ENCODE measurements at regions not wholly inside any gene's neighbourhood (a gene's known extent, or its start where the extent isn't known, plus 50 kb on each side); places are given as distances from the start of the nearest gene placed in this dataset.

DNA sequence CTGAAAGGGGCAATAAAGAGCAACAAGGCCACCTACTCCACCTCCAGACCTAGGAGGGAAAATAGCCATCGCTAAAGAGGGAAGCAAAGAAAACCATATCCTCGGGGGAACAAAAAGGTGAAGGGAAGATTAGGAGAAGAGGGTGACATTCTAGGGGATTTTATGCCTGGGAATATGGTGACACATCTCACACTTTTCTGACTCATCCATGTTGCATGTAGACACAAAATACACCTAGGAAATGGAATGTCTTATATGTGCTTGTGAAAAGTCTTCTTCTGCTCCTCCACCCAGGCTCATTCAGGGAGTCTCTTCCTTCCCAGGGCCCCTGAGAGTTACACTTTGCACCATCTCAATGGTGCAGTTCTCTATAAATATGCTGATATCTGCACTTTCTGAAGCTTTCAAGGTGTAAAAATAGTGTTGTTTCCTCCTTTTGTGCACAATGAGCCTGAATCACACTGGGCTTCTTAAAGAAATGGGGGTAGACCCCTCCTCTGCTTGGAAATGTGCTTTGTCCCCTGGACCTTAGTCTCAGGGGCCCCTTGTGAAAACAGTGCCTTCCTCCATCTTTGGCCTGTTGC lies 195.9 kb downstream of the CYYR1 start:
- no peak for DNase-seq (ENCODE audit: extremely low spot score, unreplicated experiment)
- TF ChIP-seq CTCF (IDR thresholded peaks at IDR 0.05), result no peak
- Mint-ChIP-seq H3K9me3 (ENCODE audit: unreplicated experiment) (peaks cover 4% of the 10 kb centered on the region), H3K36me3 (ENCODE audit: unreplicated experiment) (no peaks in the 10 kb centered on the region), H3K4me3 (ENCODE audit: unreplicated experiment) (no peak overlapping the region), H3K27me3 (ENCODE audit: unreplicated experiment) (no peaks in the 10 kb centered on the region), H3K27ac (ENCODE audit: unreplicated experiment) (no peak overlapping the region), H3K4me1 (ENCODE audit: unreplicated experiment) (peaks cover 13% of the 10 kb centered on the region)

- H3K4me1 Mint-ChIP-seq (ENCODE audit: unreplicated experiment), result peaks cover 13% of the 10 kb centered on the region
Observed at GRCh38 chr21:26374817-26375216, 198.3 kb downstream of the CYYR1 start.

DNA sequence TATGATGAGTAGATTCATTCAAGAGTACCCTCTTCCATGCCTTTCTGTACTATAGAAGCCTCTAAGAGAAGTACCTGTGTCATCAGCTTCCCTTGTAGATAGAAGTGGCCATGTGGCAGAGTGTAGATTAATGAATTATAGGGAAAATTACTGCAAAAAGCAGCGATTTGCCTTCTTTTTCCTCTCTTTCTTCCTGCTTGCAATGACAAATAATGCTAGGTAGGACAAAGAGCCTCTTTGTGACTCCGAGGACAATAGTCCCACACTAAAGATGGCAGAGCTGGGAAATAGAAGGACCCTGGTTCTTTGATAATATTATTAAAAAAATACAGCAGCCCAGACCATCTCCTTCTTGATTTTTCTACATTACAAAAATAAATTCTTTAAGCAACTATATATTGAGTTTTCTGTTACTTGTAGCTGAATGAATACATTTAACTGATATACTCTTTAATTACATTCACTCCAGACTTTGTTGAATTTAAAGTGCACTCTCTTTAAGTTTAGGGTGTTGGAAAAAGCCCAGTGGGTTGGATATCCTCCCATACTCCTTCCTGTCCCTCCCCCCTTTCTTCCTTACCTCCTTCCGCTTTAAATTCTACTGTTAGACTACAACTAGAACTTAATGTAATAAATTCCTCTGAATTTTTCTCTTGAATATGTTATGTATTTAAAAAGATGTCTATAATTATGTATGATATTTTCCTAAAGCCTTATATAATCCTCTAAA lies 198.2 kb upstream of the APP start:
- Mint-ChIP-seq H3K27ac (ENCODE audit: unreplicated experiment) (no peak overlapping the region), H3K9me3 (ENCODE audit: unreplicated experiment) (no peaks in the 10 kb centered on the region), H3K4me1 (ENCODE audit: unreplicated experiment) (no peaks in the 10 kb centered on the region), H3K4me3 (ENCODE audit: unreplicated experiment) (no peak overlapping the region), H3K36me3 (ENCODE audit: unreplicated experiment) (no peaks in the 10 kb centered on the region), H3K27me3 (ENCODE audit: unreplicated experiment) (no peaks in the 10 kb centered on the region)
- DNase-seq (ENCODE audit: extremely low spot score, unreplicated experiment), result no peak
- TF ChIP-seq CTCF (IDR thresholded peaks at IDR 0.05), result no peak

More at GRCh38 chr21:26374817-26375216, 198.3 kb downstream of the CYYR1 start:
- Mint-ChIP-seq H3K9me3 (ENCODE audit: unreplicated experiment) (peaks cover 4% of the 10 kb centered on the region), H3K27ac (ENCODE audit: unreplicated experiment) (no peak overlapping the region), H3K36me3 (ENCODE audit: unreplicated experiment) (no peaks in the 10 kb centered on the region), H3K27me3 (ENCODE audit: unreplicated experiment) (no peaks in the 10 kb centered on the region), H3K4me3 (ENCODE audit: unreplicated experiment) (no peak overlapping the region)
- no peak for DNase-seq (ENCODE audit: extremely low spot score, unreplicated experiment)
- TF ChIP-seq CTCF (IDR thresholded peaks at IDR 0.05), result no peak

GRCh38 chr21:26366781-26367180 lies 196.2 kb upstream of the APP start:
- H3K27ac Mint-ChIP-seq (ENCODE audit: unreplicated experiment), result no peak overlapping the region
- no peaks in the 10 kb centered on the region for H3K9me3 Mint-ChIP-seq (ENCODE audit: unreplicated experiment)
- no peaks in the 10 kb centered on the region for H3K36me3 Mint-ChIP-seq (ENCODE audit: unreplicated experiment)
- H3K4me3 Mint-ChIP-seq (ENCODE audit: unreplicated experiment), result no peak overlapping the region
- peaks cover 4% of the 10 kb centered on the region for H3K27me3 Mint-ChIP-seq (ENCODE audit: unreplicated experiment)
- DNase-seq (ENCODE audit: extremely low spot score, unreplicated experiment), result no peak
- TF ChIP-seq CTCF (IDR thresholded peaks at IDR 0.05), result no peak
- no peaks in the 10 kb centered on the region for H3K4me1 Mint-ChIP-seq (ENCODE audit: unreplicated experiment)

- H3K9me3 Mint-ChIP-seq (ENCODE audit: unreplicated experiment), result no peaks in the 10 kb centered on the region
- no peak overlapping the region for H3K4me3 Mint-ChIP-seq (ENCODE audit: unreplicated experiment)
- H3K4me1 Mint-ChIP-seq (ENCODE audit: unreplicated experiment), result no peaks in the 10 kb centered on the region
- no peak overlapping the region for H3K27ac Mint-ChIP-seq (ENCODE audit: unreplicated experiment)
- H3K27me3 Mint-ChIP-seq (ENCODE audit: unreplicated experiment), result peaks cover 7% of the 10 kb centered on the region
- no peaks in the 10 kb centered on the region for H3K36me3 Mint-ChIP-seq (ENCODE audit: unreplicated experiment)
- no peak for TF ChIP-seq CTCF (IDR thresholded peaks at IDR 0.05)
- no peak for DNase-seq (ENCODE audit: extremely low spot score, unreplicated experiment)
Observed at GRCh38 chr21:26365849-26366248, 195.3 kb upstream of the APP start.
